K562 (cell line): ENCODE measurements at regions not wholly inside any gene's neighbourhood (a gene's known extent, or its start where the extent isn't known, plus 50 kb on each side); places are given as distances from the start of the nearest gene placed in this dataset.

Experiments
- ATAC-seq: fragments of 200-7000 bp; cut with Tn5 transposase; 3 replicates; pipeline ENCODE4 v1.9.1; 2020; ENCODE audit warnings: moderate library complexity
- BruUV-seq: library from RNA; stranded (reverse); fragments of 400-500 nt; replicated peaks from 2 replicates; lab custom pipeline; 2021; lab: Mats Ljungman, UMichigan
- CTCF ChIA-PET: fragments of 300-600 bp; formaldehyde crosslinking; extraction: SDS; loops from one replicate; lab custom pipeline; 2021; ENCODE audit warnings: low intra/inter-chr PET ratio; lab: Yijun Ruan, JAX
- POLR2A ChIA-PET: fragments of 300-600, 350-650 bp; sonication (Branson Sonifier 250); formaldehyde crosslinking; extraction: SDS; loops from one replicate; lab custom pipeline; 2021; ENCODE audit warnings: antibody characterized with exemption, inconsistent platforms; lab: Yijun Ruan, JAX
- DNase-seq, 4 experiments: peaks; one replicate each; pipeline versions ENCODE4 v3.0.0 to v3.0.0-alpha.2; 2011 to 2018; ENCODE audit warnings: low spot score in 3 of 4, mixed read lengths in 3 of 4; ENCODE audit errors: extremely low read depth in 1 of 4
- FAIRE-seq: peaks from 2 replicates; lab custom pipeline; 2011; peaks lifted over from hg19 to GRCh38; lab: Jason Lieb, UNC
- H2AFZ ChIP-seq: 2 replicates; pipeline ENCODE4 v1.6.0; 2011; ENCODE audit warnings: low read depth, low read length, control low read depth, inconsistent platforms
- H3K27ac ChIP-seq: fragments of 200-600 bp; 3 replicates; pipeline ENCODE4 v1.8.0; 2011; ENCODE audit warnings: low read depth, mild to moderate bottlenecking, control low read depth, inconsistent platforms, low read length, moderate library complexity, mixed read lengths; ENCODE audit errors: extremely low read depth
- H3K27me3 ChIP-seq, 2 experiments: fragments of 300-600 bp in 1 of 2; 2 replicates in 1 of 2; 3 replicates in 1 of 2; pipeline versions ENCODE4 v1.6.0 to v1.8.0; 2011; ENCODE audit warnings: inconsistent platforms in 2 of 2, low read length in 2 of 2, mild to moderate bottlenecking in 1 of 2, mixed read lengths in 1 of 2, moderate library complexity in 1 of 2; ENCODE audit not compliant: control insufficient read depth in 2 of 2, insufficient read depth in 2 of 2
- H3K36me3 ChIP-seq: fragments of 300-600 bp; 3 replicates; pipeline ENCODE4 v1.8.0; 2011; ENCODE audit warnings: mild to moderate bottlenecking, low read length, inconsistent platforms; ENCODE audit not compliant: control insufficient read depth, insufficient read depth
- H3K4me1 ChIP-seq, 2 experiments: fragments of 200-600 bp in 1 of 2; replicated peaks in 1 of 2; 2 replicates in 1 of 2; 3 replicates in 1 of 2; pipeline versions ENCODE4 v1.5.1 to v1.8.0; 2011; ENCODE audit warnings: inconsistent platforms in 2 of 2, low read length in 2 of 2, mild to moderate bottlenecking in 1 of 2, mixed read lengths in 1 of 2, moderate library complexity in 1 of 2; ENCODE audit not compliant: control insufficient read depth in 2 of 2, insufficient read depth in 2 of 2
- H3K4me2 ChIP-seq: 2 replicates; pipeline ENCODE4 v1.6.1; 2011; ENCODE audit warnings: low read length, control low read depth, inconsistent platforms, mixed read lengths; ENCODE audit not compliant: insufficient read depth
- H3K4me3 ChIP-seq: fragments of 200-600 bp; sonication (generic), shearing (Covaris generic); 2 replicates; pipeline ENCODE4 v1.5.1; 2016; ENCODE audit warnings: control low read depth, inconsistent platforms
- H3K79me2 ChIP-seq: fragments of 200-600 bp; 3 replicates; pipeline ENCODE4 v1.8.0; 2011; ENCODE audit warnings: low read length, inconsistent platforms; ENCODE audit not compliant: control insufficient read depth, insufficient read depth
- H3K9ac ChIP-seq, 2 experiments: 2 replicates each; pipeline versions ENCODE4 v1.6.0 to v1.6.1; 2011; ENCODE audit warnings: low read depth in 2 of 2, low read length in 2 of 2, control low read depth in 1 of 2, inconsistent platforms in 1 of 2, mild to moderate bottlenecking in 1 of 2, mixed read lengths in 1 of 2; ENCODE audit not compliant: insufficient read depth in 1 of 2
- H3K9me1 ChIP-seq: one replicate; pipeline ENCODE4 v1.6.0; 2011; ENCODE audit warnings: inconsistent platforms, mild to moderate bottlenecking, low read length, moderate library complexity; ENCODE audit not compliant: control insufficient read depth, insufficient read depth
- H3K9me3 ChIP-seq: replicated peaks from 2 replicates; pipeline ENCODE4 v1.5.1; 2011; ENCODE audit warnings: low read depth, low read length, inconsistent platforms; ENCODE audit not compliant: control insufficient read depth, insufficient read depth
- H4K20me1 ChIP-seq: replicated peaks from 2 replicates; pipeline ENCODE4 v1.6.1; 2011; ENCODE audit warnings: low read length, inconsistent platforms, mixed read lengths; ENCODE audit not compliant: control insufficient read depth, insufficient read depth
- EP400 ChIP-seq: fragments of 450-650 bp; IDR thresholded peaks from 2 replicates; pipeline ENCODE4 v1.6.1; 2017; ENCODE audit warnings: antibody characterized with exemption, mild to moderate bottlenecking, moderate library complexity
- FOXK1 ChIP-seq: sonication (generic); formaldehyde crosslinking; IDR thresholded peaks from 2 replicates; pipeline ENCODE4 v1.8.0; 2022; ENCODE audit warnings: missing genetic modification reagents, mild to moderate bottlenecking, borderline replicate concordance
- HDAC3 ChIP-seq: fragments of 450-650 bp; IDR thresholded peaks from 2 replicates; pipeline ENCODE4 v1.6.1; 2018; ENCODE audit warnings: borderline replicate concordance, mild to moderate bottlenecking, moderate library complexity; ENCODE audit not compliant: partially characterized antibody
- IFI16 ChIP-seq: fragments of 250-450 bp; sonication (Bioruptor Pico); IDR thresholded peaks from 2 replicates; pipeline ENCODE4 v2.1.2; 2022; ENCODE audit warnings: mild to moderate bottlenecking, inconsistent platforms
- MECOM ChIP-seq: fragments of 250-450 bp; sonication (Bioruptor Pico); IDR thresholded peaks from 2 replicates; pipeline ENCODE4 v1.8.0; 2022; ENCODE audit warnings: inconsistent platforms
- NR4A1 ChIP-seq, 2 experiments: fragments of 250-450 bp in 1 of 2; fragments of 450-650 bp in 1 of 2; sonication (Bioruptor Pico) in 1 of 2; IDR thresholded peaks; 2 replicates each; pipeline versions ENCODE4 v1.4.0 to v1.6.1; 2016 to 2020; ENCODE audit warnings: mild to moderate bottlenecking in 2 of 2, missing compliant biosample characterization in 1 of 2, missing genetic modification characterization in 1 of 2, moderate library complexity in 1 of 2
- RBM14 ChIP-seq: fragments of 200-400 bp; formaldehyde crosslinking; IDR thresholded peaks from 2 replicates; pipeline ENCODE4 v1.6.1; 2018; ENCODE audit warnings: low read depth, mild to moderate bottlenecking, low read length, moderate library complexity, borderline replicate concordance; ENCODE audit not compliant: insufficient read depth
- SIN3B ChIP-seq: fragments of 450-650 bp; IDR thresholded peaks from 2 replicates; pipeline ENCODE4 v1.6.1; 2017; ENCODE audit warnings: low read depth, mild to moderate bottlenecking, moderate library complexity
- SMARCC2 ChIP-seq: fragments of 450-650 bp; IDR thresholded peaks from 2 replicates; pipeline ENCODE4 v1.6.1; 2017; ENCODE audit warnings: antibody characterized with exemption, moderate library complexity, mild to moderate bottlenecking, low read depth
- TAF15 ChIP-seq: fragments of 200-400 bp; formaldehyde crosslinking; IDR thresholded peaks from 2 replicates; pipeline ENCODE4 v1.6.1; 2017; ENCODE audit warnings: mild to moderate bottlenecking, low read depth, low read length, moderate library complexity
- WGBS: fragments of 100-300 bp; shearing (Covaris generic); methylation state at CpG from one replicate; pipeline ENCODE4 v1.1.6; 2016; ENCODE audit warnings: low coverage, mixed read lengths; ENCODE audit not compliant: insufficient coverage; ENCODE audit errors: missing lambda C conversion rate; 5-methylcytosine and 5-hydroxymethylcytosine counted together
- in situ Hi-C: fragments of 300-500 bp; cut with MboI; formaldehyde crosslinking; loops from 4 replicates; pipeline ENCODE4 v1.15.0; 2018; ENCODE audit warnings: inconsistent platforms, mixed read lengths
- intact Hi-C: fragments of 100-400 bp; cut with micrococcal nuclease; formaldehyde crosslinking; loops from 2 replicates; pipeline ENCODE4 v1.14.2; 2022
- TF ChIP-seq, protein P1 (sequence below), 2 experiments: fragments of 200-800 bp in 1 of 2; sonication (Bioruptor generic) in 1 of 2; sonication (generic) in 1 of 2; formaldehyde crosslinking in 1 of 2; IDR thresholded peaks in 1 of 2; conservative IDR thresholded peaks in 1 of 2; 2 replicates each; pipeline versions ENCODE4 v1.5.0 to v1.6.1; 2016 to 2020; ENCODE audit warnings: missing compliant biosample characterization in 1 of 2, missing genetic modification characterization in 1 of 2, missing genetic modification reagents in 1 of 2
- TF ChIP-seq, protein P2 (sequence below): fragments of 450-650 bp; formaldehyde crosslinking; IDR thresholded peaks from 2 replicates; pipeline ENCODE4 v1.4.0; 2020; ENCODE audit warnings: mild to moderate bottlenecking, moderate library complexity
- TF ChIP-seq, protein P3 (sequence below): fragments of 200-800 bp; sonication (Bioruptor generic); IDR thresholded peaks from 2 replicates; pipeline ENCODE4 v1.6.1; 2017; ENCODE audit warnings: missing genetic modification characterization, missing compliant biosample characterization
- TF ChIP-seq, protein P4 (sequence below): sonication (generic); formaldehyde crosslinking; IDR thresholded peaks from 2 replicates; pipeline ENCODE4 v1.9.0; 2022; ENCODE audit warnings: mild to moderate bottlenecking, missing genetic modification reagents
- TF ChIP-seq, protein P5 (sequence below): fragments of 450-650 bp; formaldehyde crosslinking; IDR thresholded peaks from 2 replicates; pipeline ENCODE4 v1.4.0; 2022; ENCODE audit warnings: missing genetic modification characterization

DNA sequence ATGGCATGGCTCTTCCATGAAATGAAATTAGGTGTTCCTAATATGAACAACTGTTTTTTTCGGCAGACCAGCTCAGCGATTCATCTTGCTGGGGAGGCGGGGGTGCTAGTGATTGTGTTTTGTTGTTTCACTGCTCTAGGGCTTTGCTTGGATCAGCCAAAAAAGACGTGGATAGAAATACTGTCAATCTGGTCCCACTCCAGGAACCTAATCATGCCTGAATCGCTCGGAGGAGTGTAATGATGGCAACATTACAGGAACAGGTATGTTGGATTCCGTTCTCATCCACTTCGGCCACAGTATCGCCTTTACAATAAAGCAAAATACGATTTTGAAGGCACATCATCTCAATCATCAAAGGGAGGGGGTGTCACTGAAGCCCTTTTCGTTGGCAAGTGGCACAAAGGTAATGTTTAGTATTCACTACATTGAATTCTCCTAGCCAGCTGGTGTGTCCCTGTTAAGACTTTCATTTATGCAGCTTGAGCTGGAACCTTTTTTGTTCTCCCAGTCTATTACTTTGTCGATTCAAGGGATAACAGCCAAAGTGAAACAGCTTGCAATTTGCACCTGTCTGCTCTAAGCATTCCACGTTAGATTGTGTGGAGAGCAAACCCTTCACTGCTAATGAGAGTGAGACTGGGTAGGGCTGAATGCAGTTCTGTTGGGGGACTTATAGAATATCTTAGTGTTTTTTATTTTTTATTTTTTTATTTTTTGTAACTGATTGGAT is 477.7 kb downstream of the TFAP2A start:
- H3K4me1 ChIP-seq, result no peaks in the 10 kb centered on the region
- H3K36me3 ChIP-seq, result no peaks in the 10 kb centered on the region
- POLR2A ChIA-PET, result no interaction called here
- no peaks in the 10 kb centered on the region for H3K79me2 ChIP-seq
- H3K9me3 ChIP-seq, result no peaks in the 10 kb centered on the region
- intact Hi-C loops, result no loop called here
- no peak overlapping the region for H3K4me2 ChIP-seq
- no peak overlapping the region for H3K4me3 ChIP-seq
- no TSS peak for BruUV-seq
- ATAC-seq (no peak), DNase-seq (no peak), FAIRE-seq (no peak)
- H3K27me3 ChIP-seq, result no peaks in the 10 kb centered on the region
- WGBS, result 2% methylated on average over 13 of the region's 13 CpGs
- CTCF ChIA-PET, result no interaction called here
- H2AFZ ChIP-seq, result no peak overlapping the region
- H3K9me1 ChIP-seq, result no peaks in the 10 kb centered on the region
- in situ Hi-C loops, result no loop called here
- no peaks in the 10 kb centered on the region for H4K20me1 ChIP-seq
- H3K9ac ChIP-seq, result no peak overlapping the region
- H3K27ac ChIP-seq, result no peak overlapping the region
- TF ChIP-seq, protein P1, sequence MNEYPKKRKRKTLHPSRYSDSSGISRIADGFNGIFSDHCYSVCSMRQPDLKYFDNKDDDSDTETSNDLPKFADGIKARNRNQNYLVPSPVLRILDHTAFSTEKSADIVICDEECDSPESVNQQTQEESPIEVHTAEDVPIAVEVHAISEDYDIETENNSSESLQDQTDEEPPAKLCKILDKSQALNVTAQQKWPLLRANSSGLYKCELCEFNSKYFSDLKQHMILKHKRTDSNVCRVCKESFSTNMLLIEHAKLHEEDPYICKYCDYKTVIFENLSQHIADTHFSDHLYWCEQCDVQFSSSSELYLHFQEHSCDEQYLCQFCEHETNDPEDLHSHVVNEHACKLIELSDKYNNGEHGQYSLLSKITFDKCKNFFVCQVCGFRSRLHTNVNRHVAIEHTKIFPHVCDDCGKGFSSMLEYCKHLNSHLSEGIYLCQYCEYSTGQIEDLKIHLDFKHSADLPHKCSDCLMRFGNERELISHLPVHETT (CRISPR knock-in tag; conservative IDR thresholded peaks at IDR 0.05 in 1 of 2, IDR thresholded peaks at IDR 0.05 in 1 of 2), result no peak
- no peak for TF ChIP-seq SMARCC2
- no peak for TF ChIP-seq IFI16 (CRISPR knock-in tag)
- no peak for TF ChIP-seq FOXK1
- TF ChIP-seq NR4A1 (CRISPR knock-in tag; IDR thresholded peaks at IDR 0.05), result no peak
- no peak for TF ChIP-seq NR4A1 (tag; IDR thresholded peaks at IDR 0.05)
- TF ChIP-seq TAF15, result no peak
- no peak for TF ChIP-seq MECOM (CRISPR knock-in tag)
- TF ChIP-seq SIN3B, result no peak
- no peak for TF ChIP-seq EP400
- TF ChIP-seq, protein P2, sequence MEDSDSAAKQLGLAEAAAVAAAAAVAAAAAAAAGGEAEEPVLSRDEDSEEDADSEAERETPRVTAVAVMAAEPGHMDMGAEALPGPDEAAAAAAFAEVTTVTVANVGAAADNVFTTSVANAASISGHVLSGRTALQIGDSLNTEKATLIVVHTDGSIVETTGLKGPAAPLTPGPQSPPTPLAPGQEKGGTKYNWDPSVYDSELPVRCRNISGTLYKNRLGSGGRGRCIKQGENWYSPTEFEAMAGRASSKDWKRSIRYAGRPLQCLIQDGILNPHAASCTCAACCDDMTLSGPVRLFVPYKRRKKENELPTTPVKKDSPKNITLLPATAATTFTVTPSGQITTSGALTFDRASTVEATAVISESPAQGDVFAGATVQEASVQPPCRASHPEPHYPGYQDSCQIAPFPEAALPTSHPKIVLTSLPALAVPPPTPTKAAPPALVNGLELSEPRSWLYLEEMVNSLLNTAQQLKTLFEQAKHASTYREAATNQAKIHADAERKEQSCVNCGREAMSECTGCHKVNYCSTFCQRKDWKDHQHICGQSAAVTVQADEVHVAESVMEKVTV (CRISPR knock-in tag), result no peak
- TF ChIP-seq, protein P3, sequence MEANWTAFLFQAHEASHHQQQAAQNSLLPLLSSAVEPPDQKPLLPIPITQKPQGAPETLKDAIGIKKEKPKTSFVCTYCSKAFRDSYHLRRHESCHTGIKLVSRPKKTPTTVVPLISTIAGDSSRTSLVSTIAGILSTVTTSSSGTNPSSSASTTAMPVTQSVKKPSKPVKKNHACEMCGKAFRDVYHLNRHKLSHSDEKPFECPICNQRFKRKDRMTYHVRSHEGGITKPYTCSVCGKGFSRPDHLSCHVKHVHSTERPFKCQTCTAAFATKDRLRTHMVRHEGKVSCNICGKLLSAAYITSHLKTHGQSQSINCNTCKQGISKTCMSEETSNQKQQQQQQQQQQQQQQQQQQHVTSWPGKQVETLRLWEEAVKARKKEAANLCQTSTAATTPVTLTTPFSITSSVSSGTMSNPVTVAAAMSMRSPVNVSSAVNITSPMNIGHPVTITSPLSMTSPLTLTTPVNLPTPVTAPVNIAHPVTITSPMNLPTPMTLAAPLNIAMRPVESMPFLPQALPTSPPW (CRISPR knock-in tag), result no peak
- no peak for TF ChIP-seq RBM14
- TF ChIP-seq HDAC3, result no peak
- TF ChIP-seq, protein P4, sequence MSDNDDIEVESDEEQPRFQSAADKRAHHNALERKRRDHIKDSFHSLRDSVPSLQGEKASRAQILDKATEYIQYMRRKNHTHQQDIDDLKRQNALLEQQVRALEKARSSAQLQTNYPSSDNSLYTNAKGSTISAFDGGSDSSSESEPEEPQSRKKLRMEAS (CRISPR knock-in tag), result no peak
- TF ChIP-seq, protein P5, sequence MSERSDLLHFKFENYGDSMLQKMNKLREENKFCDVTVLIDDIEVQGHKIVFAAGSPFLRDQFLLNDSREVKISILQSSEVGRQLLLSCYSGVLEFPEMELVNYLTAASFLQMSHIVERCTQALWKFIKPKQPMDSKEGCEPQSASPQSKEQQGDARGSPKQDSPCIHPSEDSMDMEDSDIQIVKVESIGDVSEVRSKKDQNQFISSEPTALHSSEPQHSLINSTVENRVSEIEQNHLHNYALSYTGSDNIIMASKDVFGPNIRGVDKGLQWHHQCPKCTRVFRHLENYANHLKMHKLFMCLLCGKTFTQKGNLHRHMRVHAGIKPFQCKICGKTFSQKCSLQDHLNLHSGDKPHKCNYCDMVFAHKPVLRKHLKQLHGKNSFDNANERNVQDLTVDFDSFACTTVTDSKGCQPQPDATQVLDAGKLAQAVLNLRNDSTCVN (CRISPR knock-in tag), result no peak
